ENCODE measurements at regions not wholly inside any gene's neighbourhood (a gene's known extent, or its start where the extent isn't known, plus 50 kb on each side); places are given as distances from the start of the nearest gene placed in this dataset.

- H3K36me3 Mint-ChIP-seq: peaks cover 16% of the 10 kb centered on the region
- no peak for ATAC-seq
- POLR2A ChIA-PET: no interaction called here
- no peaks in the 10 kb centered on the region for H3K4me1 Mint-ChIP-seq
- TF ChIP-seq NFATC4 (CRISPR knock-in tag; IDR thresholded peaks at IDR 0.05) (no peak), PRRX2 (CRISPR knock-in tag; IDR thresholded peaks at IDR 0.05) (no peak), ZBTB21 (CRISPR knock-in tag; IDR thresholded peaks at IDR 0.05; ENCODE audit: borderline replicate concordance) (no peak), ZNF416 (CRISPR knock-in tag; IDR thresholded peaks at IDR 0.05) (no peak), ZNF232 (CRISPR knock-in tag; IDR thresholded peaks at IDR 0.05) (no peak), ZNF532 (CRISPR knock-in tag; IDR thresholded peaks at IDR 0.05; ENCODE audit: borderline replicate concordance) (no peak), SOX15 (CRISPR knock-in tag; IDR thresholded peaks at IDR 0.05) (no peak), ATF1 (CRISPR knock-in tag; IDR thresholded peaks at IDR 0.05) (no peak)
- TF ChIP-seq, protein P1, sequence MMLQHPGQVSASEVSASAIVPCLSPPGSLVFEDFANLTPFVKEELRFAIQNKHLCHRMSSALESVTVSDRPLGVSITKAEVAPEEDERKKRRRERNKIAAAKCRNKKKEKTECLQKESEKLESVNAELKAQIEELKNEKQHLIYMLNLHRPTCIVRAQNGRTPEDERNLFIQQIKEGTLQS (CRISPR knock-in tag; conservative IDR thresholded peaks at IDR 0.05): no peak
- TF ChIP-seq, protein P2, sequence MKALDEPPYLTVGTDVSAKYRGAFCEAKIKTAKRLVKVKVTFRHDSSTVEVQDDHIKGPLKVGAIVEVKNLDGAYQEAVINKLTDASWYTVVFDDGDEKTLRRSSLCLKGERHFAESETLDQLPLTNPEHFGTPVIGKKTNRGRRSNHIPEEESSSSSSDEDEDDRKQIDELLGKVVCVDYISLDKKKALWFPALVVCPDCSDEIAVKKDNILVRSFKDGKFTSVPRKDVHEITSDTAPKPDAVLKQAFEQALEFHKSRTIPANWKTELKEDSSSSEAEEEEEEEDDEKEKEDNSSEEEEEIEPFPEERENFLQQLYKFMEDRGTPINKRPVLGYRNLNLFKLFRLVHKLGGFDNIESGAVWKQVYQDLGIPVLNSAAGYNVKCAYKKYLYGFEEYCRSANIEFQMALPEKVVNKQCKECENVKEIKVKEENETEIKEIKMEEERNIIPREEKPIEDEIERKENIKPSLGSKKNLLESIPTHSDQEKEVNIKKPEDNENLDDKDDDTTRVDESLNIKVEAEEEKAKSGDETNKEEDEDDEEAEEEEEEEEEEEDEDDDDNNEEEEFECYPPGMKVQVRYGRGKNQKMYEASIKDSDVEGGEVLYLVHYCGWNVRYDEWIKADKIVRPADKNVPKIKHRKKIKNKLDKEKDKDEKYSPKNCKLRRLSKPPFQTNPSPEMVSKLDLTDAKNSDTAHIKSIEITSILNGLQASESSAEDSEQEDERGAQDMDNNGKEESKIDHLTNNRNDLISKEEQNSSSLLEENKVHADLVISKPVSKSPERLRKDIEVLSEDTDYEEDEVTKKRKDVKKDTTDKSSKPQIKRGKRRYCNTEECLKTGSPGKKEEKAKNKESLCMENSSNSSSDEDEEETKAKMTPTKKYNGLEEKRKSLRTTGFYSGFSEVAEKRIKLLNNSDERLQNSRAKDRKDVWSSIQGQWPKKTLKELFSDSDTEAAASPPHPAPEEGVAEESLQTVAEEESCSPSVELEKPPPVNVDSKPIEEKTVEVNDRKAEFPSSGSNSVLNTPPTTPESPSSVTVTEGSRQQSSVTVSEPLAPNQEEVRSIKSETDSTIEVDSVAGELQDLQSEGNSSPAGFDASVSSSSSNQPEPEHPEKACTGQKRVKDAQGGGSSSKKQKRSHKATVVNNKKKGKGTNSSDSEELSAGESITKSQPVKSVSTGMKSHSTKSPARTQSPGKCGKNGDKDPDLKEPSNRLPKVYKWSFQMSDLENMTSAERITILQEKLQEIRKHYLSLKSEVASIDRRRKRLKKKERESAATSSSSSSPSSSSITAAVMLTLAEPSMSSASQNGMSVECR (CRISPR knock-in tag; IDR thresholded peaks at IDR 0.05; ENCODE audit: borderline replicate concordance): no peak
- TF ChIP-seq, protein P3, sequence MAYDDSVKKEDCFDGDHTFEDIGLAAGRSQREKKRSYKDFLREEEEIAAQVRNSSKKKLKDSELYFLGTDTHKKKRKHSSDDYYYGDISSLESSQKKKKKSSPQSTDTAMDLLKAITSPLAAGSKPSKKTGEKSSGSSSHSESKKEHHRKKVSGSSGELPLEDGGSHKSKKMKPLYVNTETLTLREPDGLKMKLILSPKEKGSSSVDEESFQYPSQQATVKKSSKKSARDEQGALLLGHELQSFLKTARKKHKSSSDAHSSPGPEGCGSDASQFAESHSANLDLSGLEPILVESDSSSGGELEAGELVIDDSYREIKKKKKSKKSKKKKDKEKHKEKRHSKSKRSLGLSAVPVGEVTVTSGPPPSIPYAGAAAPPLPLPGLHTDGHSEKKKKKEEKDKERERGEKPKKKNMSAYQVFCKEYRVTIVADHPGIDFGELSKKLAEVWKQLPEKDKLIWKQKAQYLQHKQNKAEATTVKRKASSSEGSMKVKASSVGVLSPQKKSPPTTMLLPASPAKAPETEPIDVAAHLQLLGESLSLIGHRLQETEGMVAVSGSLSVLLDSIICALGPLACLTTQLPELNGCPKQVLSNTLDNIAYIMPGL (CRISPR knock-in tag; IDR thresholded peaks at IDR 0.05): no peak
- no peak overlapping the region for H3K27ac Mint-ChIP-seq
- peaks cover 37% of the 10 kb centered on the region for H3K9me3 Mint-ChIP-seq
- H3K27me3 Mint-ChIP-seq (ENCODE audit: low read depth): no peaks in the 10 kb centered on the region
- CTCF ChIA-PET: no interaction called here
- DNase-seq (ENCODE audit: low spot score): no peak
- no peak overlapping the region for H3K4me3 Mint-ChIP-seq
Measured at GRCh38 chr16:65386672-65387071, 264.8 kb upstream of the CDH11 start.

DNA sequence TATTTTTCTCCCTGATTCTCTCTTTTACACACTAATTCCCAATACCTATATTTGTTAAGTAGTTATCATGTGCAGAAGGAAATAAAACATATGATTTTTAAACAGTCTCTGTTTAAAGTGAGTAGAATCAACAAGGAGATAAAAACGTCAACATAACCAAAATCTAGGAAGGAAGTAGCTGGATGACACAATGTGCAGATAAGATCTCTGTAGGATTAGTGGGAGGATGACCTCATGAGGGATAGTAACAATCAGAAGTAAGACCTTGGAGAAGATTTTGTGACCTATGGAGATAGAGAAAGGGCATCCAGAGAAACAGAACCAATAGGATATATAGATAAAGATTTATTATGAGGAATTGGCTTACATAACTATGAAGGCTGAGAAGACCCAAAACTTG, 262.6 kb upstream of the CDH11 start:
- Mint-ChIP-seq H3K27ac (no peak overlapping the region), H3K4me3 (no peak overlapping the region), H3K27me3 (ENCODE audit: low read depth) (no peaks in the 10 kb centered on the region), H3K4me1 (no peaks in the 10 kb centered on the region), H3K9me3 (peaks cover 37% of the 10 kb centered on the region), H3K36me3 (peaks cover 16% of the 10 kb centered on the region)
- ChIA-PET POLR2A (no interaction called here), CTCF (no interaction called here)
- ATAC-seq (no peak), DNase-seq (ENCODE audit: low spot score) (no peak)
- no peak for TF ChIP-seq JAZF1 (CRISPR knock-in tag; IDR thresholded peaks at IDR 0.05)

DNA sequence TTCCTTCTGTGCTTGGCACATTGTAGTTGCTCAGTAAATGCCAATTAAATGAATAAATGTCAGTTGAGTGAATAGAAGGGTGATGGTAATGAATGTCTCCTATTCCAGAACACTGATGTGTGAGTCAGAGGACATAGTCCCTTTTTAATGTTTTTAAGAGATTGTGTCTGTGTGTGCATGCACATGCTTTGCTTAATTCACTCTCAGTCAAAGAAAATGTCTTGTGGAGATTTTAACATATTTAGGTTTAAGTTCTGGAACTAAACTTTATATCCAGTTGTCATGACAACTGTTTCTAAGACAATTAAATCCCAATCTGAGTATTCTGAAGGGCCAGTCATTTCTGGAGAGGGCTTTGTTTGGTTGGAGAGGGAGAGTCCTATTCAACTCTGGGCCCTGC, 255.3 kb upstream of the CDH11 start:
- H3K36me3 Mint-ChIP-seq: no peaks in the 10 kb centered on the region
- no peak overlapping the region for H3K4me3 Mint-ChIP-seq
- no peak overlapping the region for H3K27ac Mint-ChIP-seq
- H3K4me1 Mint-ChIP-seq: peaks cover 16% of the 10 kb centered on the region
- ATAC-seq (no peak), DNase-seq (ENCODE audit: low spot score) (no peak)
- ChIA-PET CTCF (no interaction called here), POLR2A (no interaction called here)
- TF ChIP-seq, protein P4, sequence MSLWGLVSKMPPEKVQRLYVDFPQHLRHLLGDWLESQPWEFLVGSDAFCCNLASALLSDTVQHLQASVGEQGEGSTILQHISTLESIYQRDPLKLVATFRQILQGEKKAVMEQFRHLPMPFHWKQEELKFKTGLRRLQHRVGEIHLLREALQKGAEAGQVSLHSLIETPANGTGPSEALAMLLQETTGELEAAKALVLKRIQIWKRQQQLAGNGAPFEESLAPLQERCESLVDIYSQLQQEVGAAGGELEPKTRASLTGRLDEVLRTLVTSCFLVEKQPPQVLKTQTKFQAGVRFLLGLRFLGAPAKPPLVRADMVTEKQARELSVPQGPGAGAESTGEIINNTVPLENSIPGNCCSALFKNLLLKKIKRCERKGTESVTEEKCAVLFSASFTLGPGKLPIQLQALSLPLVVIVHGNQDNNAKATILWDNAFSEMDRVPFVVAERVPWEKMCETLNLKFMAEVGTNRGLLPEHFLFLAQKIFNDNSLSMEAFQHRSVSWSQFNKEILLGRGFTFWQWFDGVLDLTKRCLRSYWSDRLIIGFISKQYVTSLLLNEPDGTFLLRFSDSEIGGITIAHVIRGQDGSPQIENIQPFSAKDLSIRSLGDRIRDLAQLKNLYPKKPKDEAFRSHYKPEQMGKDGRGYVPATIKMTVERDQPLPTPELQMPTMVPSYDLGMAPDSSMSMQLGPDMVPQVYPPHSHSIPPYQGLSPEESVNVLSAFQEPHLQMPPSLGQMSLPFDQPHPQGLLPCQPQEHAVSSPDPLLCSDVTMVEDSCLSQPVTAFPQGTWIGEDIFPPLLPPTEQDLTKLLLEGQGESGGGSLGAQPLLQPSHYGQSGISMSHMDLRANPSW (CRISPR knock-in tag; conservative IDR thresholded peaks at IDR 0.05; ENCODE audit: low read depth): no peak
- TF ChIP-seq, protein P5, sequence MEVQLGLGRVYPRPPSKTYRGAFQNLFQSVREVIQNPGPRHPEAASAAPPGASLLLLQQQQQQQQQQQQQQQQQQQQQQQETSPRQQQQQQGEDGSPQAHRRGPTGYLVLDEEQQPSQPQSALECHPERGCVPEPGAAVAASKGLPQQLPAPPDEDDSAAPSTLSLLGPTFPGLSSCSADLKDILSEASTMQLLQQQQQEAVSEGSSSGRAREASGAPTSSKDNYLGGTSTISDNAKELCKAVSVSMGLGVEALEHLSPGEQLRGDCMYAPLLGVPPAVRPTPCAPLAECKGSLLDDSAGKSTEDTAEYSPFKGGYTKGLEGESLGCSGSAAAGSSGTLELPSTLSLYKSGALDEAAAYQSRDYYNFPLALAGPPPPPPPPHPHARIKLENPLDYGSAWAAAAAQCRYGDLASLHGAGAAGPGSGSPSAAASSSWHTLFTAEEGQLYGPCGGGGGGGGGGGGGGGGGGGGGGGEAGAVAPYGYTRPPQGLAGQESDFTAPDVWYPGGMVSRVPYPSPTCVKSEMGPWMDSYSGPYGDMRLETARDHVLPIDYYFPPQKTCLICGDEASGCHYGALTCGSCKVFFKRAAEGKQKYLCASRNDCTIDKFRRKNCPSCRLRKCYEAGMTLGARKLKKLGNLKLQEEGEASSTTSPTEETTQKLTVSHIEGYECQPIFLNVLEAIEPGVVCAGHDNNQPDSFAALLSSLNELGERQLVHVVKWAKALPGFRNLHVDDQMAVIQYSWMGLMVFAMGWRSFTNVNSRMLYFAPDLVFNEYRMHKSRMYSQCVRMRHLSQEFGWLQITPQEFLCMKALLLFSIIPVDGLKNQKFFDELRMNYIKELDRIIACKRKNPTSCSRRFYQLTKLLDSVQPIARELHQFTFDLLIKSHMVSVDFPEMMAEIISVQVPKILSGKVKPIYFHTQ (CRISPR knock-in tag; IDR thresholded peaks at IDR 0.05): no peak
- H3K9me3 Mint-ChIP-seq: no peaks in the 10 kb centered on the region
- H3K27me3 Mint-ChIP-seq (ENCODE audit: low read depth): no peaks in the 10 kb centered on the region

Measured in WTC11 (cell line).